ENCODE measurements at regions not wholly inside any gene's neighbourhood (a gene's known extent, or its start where the extent isn't known, plus 50 kb on each side); places are given as distances from the start of the nearest gene placed in this dataset.
"Not testable (repeated sequence)": the region's sequence is repeated elsewhere in the genome, so short reads cannot be mapped to it uniquely, and the experiment has no call there.

- TF ChIP-seq CTCF (IDR thresholded peaks at IDR 0.05; ENCODE audit: poor library complexity); EZH2 (IDR thresholded peaks at IDR 0.05; ENCODE audit: borderline replicate concordance): not testable (repeated sequence)
Observed at GRCh38 chr12:9424175-9424740, 183.5 kb downstream of the KLRB1 start.
